ENCODE measurements at regions not wholly inside any gene's neighbourhood (a gene's known extent, or its start where the extent isn't known, plus 50 kb on each side); places are given as distances from the start of the nearest gene placed in this dataset.

GRCh38 chr7:128176696-128177095, 64.4 kb upstream of the LEP start:
- DNase-seq: no peak

GRCh38 chr7:128177768-128178550, 63.1 kb upstream of the LEP start:
- DNase-seq: no peak
- ChIA-PET POLR2A (ENCODE audit: partially characterized antibody) (no interaction called here), CTCF (ENCODE audit: partially characterized antibody) (interaction anchor here (1.0 kb wide), 1 partner anchor 32 kb away, joined by 5 read pairs; no protein-coding TSS in a partner anchor)
- Mint-ChIP-seq H3K9me3 (no peaks in the 10 kb centered on the region), H3K36me3 (no peaks in the 10 kb centered on the region), H3K4me3 (no peak overlapping the region), H3K4me1 (no peaks in the 10 kb centered on the region), H3K27me3 (peaks cover 17 to 34% of the 10 kb centered on the region in 2 donors), H3K27ac (peak overlapping the region in 2 of 7 donors; percentile 6 to 25)
- H3K36me3 ChIP-seq (ENCODE audit: insufficient read depth, low read length): no peaks in the 10 kb centered on the region
- no peaks in the 10 kb centered on the region for H3K27me3 ChIP-seq (ENCODE audit: insufficient read depth, low read length)
- H3K9me3 ChIP-seq (ENCODE audit: control insufficient read depth in 1 of 2, low read length in 2 of 2): no peaks in the 10 kb centered on the region
- intact Hi-C loops (cut with micrococcal nuclease): no loop called here
- H3K4me1 ChIP-seq (ENCODE audit: insufficient read depth, low read length): no peaks in the 10 kb centered on the region
- H3K27ac ChIP-seq (ENCODE audit: low read depth, low read length): no peak overlapping the region
- H3K4me3 ChIP-seq (ENCODE audit: low read length in 2 of 2): no peak overlapping the region

More at GRCh38 chr7:128176696-128177095, 64.4 kb upstream of the LEP start:
- H3K27me3 Mint-ChIP-seq: peaks cover 15 to 34% of the 10 kb centered on the region in 2 donors
- no peaks in the 10 kb centered on the region for H3K9me3 Mint-ChIP-seq
- no peaks in the 10 kb centered on the region for H3K9me3 ChIP-seq (ENCODE audit: control insufficient read depth in 1 of 2, low read length in 2 of 2)
- no peak overlapping the region for H3K27ac ChIP-seq (ENCODE audit: low read depth, low read length)
- ChIA-PET CTCF (ENCODE audit: partially characterized antibody) (no interaction called here), POLR2A (ENCODE audit: partially characterized antibody) (no interaction called here)
- H3K27ac Mint-ChIP-seq: peak overlapping the region in 1 of 7 donors; percentile 25
- H3K4me1 ChIP-seq (ENCODE audit: insufficient read depth, low read length): no peaks in the 10 kb centered on the region
- no peaks in the 10 kb centered on the region for H3K4me1 Mint-ChIP-seq
- H3K27me3 ChIP-seq (ENCODE audit: insufficient read depth, low read length): no peaks in the 10 kb centered on the region
- no peak overlapping the region for H3K4me3 ChIP-seq (ENCODE audit: low read length in 2 of 2)
- no peaks in the 10 kb centered on the region for H3K36me3 ChIP-seq (ENCODE audit: insufficient read depth, low read length)
- intact Hi-C loops (cut with micrococcal nuclease): no loop called here
- no peaks in the 10 kb centered on the region for H3K36me3 Mint-ChIP-seq
- H3K4me3 Mint-ChIP-seq: no peak overlapping the region

- H3K36me3 ChIP-seq (ENCODE audit: insufficient read depth, low read length): no peaks in the 10 kb centered on the region
- intact Hi-C loops (cut with micrococcal nuclease): no loop called here
- H3K27ac ChIP-seq (ENCODE audit: low read depth, low read length): no peak overlapping the region
- POLR2A ChIA-PET (ENCODE audit: partially characterized antibody): no interaction called here
- no peaks in the 10 kb centered on the region for H3K9me3 Mint-ChIP-seq
- no peaks in the 10 kb centered on the region for H3K4me1 ChIP-seq (ENCODE audit: insufficient read depth, low read length)
- no peak overlapping the region for H3K4me3 ChIP-seq (ENCODE audit: low read length in 2 of 2)
- peaks cover 17 to 34% of the 10 kb centered on the region in 2 donors for H3K27me3 Mint-ChIP-seq
- no peaks in the 10 kb centered on the region for H3K27me3 ChIP-seq (ENCODE audit: insufficient read depth, low read length)
- H3K27ac Mint-ChIP-seq: no peak overlapping the region
- no peak for DNase-seq
- no peaks in the 10 kb centered on the region for H3K9me3 ChIP-seq (ENCODE audit: control insufficient read depth in 1 of 2, low read length in 2 of 2)
- no peaks in the 10 kb centered on the region for H3K4me1 Mint-ChIP-seq
- CTCF ChIA-PET (ENCODE audit: partially characterized antibody): interaction anchor here (1.0 kb wide), 1 partner anchor 31 kb away, joined by 5 read pairs; no protein-coding TSS in a partner anchor
- H3K4me3 Mint-ChIP-seq: no peak overlapping the region
- H3K36me3 Mint-ChIP-seq: no peaks in the 10 kb centered on the region
These were observed 62.5 kb upstream of the LEP start for GRCh38 chr7:128178611-128179010.

- POLR2A ChIA-PET (ENCODE audit: partially characterized antibody): no interaction called here
These were observed 52.5 kb upstream of the LEP start for GRCh38 chr7:128188396-128189230.

GRCh38 chr7:128189231-128189930, 51.7 kb upstream of the LEP start:
- intact Hi-C loops (cut with micrococcal nuclease): no loop called here
- H3K9me3 Mint-ChIP-seq: peaks cover 3 to 14% (median 9%) of the 10 kb centered on the region in 8 donors
- no peak overlapping the region for H3K4me3 Mint-ChIP-seq
- H3K27ac Mint-ChIP-seq: no peak overlapping the region
- H3K36me3 ChIP-seq (ENCODE audit: insufficient read depth, low read length): no peaks in the 10 kb centered on the region
- peaks cover 0 to 4% of the 10 kb centered on the region in 2 donors for H3K9me3 ChIP-seq (ENCODE audit: control insufficient read depth in 1 of 2, low read length in 2 of 2)
- CTCF ChIA-PET (ENCODE audit: partially characterized antibody): interaction anchor here (1.8 kb wide), 1 partner anchor 54 kb away, joined by 5 read pairs; no protein-coding TSS in a partner anchor
- H3K27me3 Mint-ChIP-seq: peaks cover 23 to 35% of the 10 kb centered on the region in 2 donors
- H3K27me3 ChIP-seq (ENCODE audit: insufficient read depth, low read length): peaks cover 4% of the 10 kb centered on the region
- no peaks in the 10 kb centered on the region for H3K4me1 ChIP-seq (ENCODE audit: insufficient read depth, low read length)
- no peak overlapping the region for H3K4me3 ChIP-seq (ENCODE audit: low read length in 2 of 2)
- H3K4me1 Mint-ChIP-seq: no peaks in the 10 kb centered on the region
- POLR2A ChIA-PET (ENCODE audit: partially characterized antibody): no interaction called here
- no peak for DNase-seq
- no peak overlapping the region for H3K27ac ChIP-seq (ENCODE audit: low read depth, low read length)
- H3K36me3 Mint-ChIP-seq: peaks cover 2 to 3% of the 10 kb centered on the region in 2 donors

More at GRCh38 chr7:128188396-128189230, 52.5 kb upstream of the LEP start:
- Mint-ChIP-seq H3K36me3 (no peaks in the 10 kb centered on the region), H3K9me3 (peaks cover 0 to 6% (median 3%) of the 10 kb centered on the region in 8 donors), H3K4me1 (no peaks in the 10 kb centered on the region), H3K4me3 (peak overlapping the region in 1 of 8 donors; percentile 11), H3K27me3 (peaks cover 26 to 35% of the 10 kb centered on the region in 2 donors), H3K27ac (no peak overlapping the region)
- no peaks in the 10 kb centered on the region for H3K9me3 ChIP-seq (ENCODE audit: control insufficient read depth in 1 of 2, low read length in 2 of 2)
- H3K4me3 ChIP-seq (ENCODE audit: low read length in 2 of 2): no peak overlapping the region
- CTCF ChIA-PET (ENCODE audit: partially characterized antibody): no interaction called here
- H3K4me1 ChIP-seq (ENCODE audit: insufficient read depth, low read length): no peaks in the 10 kb centered on the region
- peaks cover 4% of the 10 kb centered on the region for H3K27me3 ChIP-seq (ENCODE audit: insufficient read depth, low read length)
- no peaks in the 10 kb centered on the region for H3K36me3 ChIP-seq (ENCODE audit: insufficient read depth, low read length)
- intact Hi-C loops (cut with micrococcal nuclease): no loop called here
- H3K27ac ChIP-seq (ENCODE audit: low read depth, low read length): no peak overlapping the region
- no peak for DNase-seq

GRCh38 chr7:128190051-128190647, 50.9 kb upstream of the LEP start:
- peaks cover 4% of the 10 kb centered on the region for H3K27me3 ChIP-seq (ENCODE audit: insufficient read depth, low read length)
- intact Hi-C loops (cut with micrococcal nuclease): no loop called here
- no peak for DNase-seq
- H3K36me3 ChIP-seq (ENCODE audit: insufficient read depth, low read length): no peaks in the 10 kb centered on the region
- no peak overlapping the region for H3K27ac Mint-ChIP-seq
- peaks cover 2 to 9% of the 10 kb centered on the region in 2 donors for H3K36me3 Mint-ChIP-seq
- no peak overlapping the region for H3K27ac ChIP-seq (ENCODE audit: low read depth, low read length)
- no peaks in the 10 kb centered on the region for H3K4me1 ChIP-seq (ENCODE audit: insufficient read depth, low read length)
- ChIA-PET CTCF (ENCODE audit: partially characterized antibody) (interaction anchor here (1.8 kb wide), 1 partner anchor 55 kb away, joined by 5 read pairs; no protein-coding TSS in a partner anchor), POLR2A (ENCODE audit: partially characterized antibody) (no interaction called here)
- H3K4me3 Mint-ChIP-seq: no peak overlapping the region
- H3K4me3 ChIP-seq (ENCODE audit: low read length in 2 of 2): no peak overlapping the region
- peaks cover 3 to 21% (median 16%) of the 10 kb centered on the region in 8 donors for H3K9me3 Mint-ChIP-seq
- H3K27me3 Mint-ChIP-seq: peaks cover 23 to 35% of the 10 kb centered on the region in 2 donors
- H3K9me3 ChIP-seq (ENCODE audit: control insufficient read depth in 1 of 2, low read length in 2 of 2): peaks cover 0 to 12% of the 10 kb centered on the region in 2 donors
- H3K4me1 Mint-ChIP-seq: no peaks in the 10 kb centered on the region
